Head of caudate nucleus (tissue), 42 donors: ENCODE measurements at regions not wholly inside any gene's neighbourhood (a gene's known extent, or its start where the extent isn't known, plus 50 kb on each side); places are given as distances from the start of the nearest gene placed in this dataset.

Experiments used
- DNase-seq, 42 donors: peaks; one replicate each; pipeline versions ENCODE4 v3.0.0 to v3.0.0-alpha.2; 2020 to 2021; ENCODE audit warnings: mixed read lengths in 7 of 42
- intact Hi-C: fragments of 100-400 bp; cut with DNase I; formaldehyde crosslinking; loops from one replicate; pipeline ENCODE4 v1.15.0; 2022

DNA sequence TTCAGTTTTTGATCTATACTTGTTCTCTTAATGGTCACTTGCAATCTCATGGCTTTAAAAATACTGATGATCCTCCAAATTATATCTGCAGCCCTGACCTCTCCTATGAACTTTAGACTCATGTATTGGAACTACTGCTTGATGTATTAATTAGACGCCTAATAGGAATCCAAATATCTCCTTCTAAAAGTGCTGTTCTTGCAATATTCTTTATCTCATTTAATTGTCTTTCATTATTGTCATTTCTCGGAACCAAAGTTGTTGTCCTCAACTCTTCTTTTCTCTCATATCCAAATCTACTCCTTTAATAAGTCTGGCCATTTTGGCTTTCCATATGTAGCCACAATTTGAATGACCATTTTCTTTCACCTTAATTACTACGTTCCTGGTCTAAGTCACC is 907.6 kb upstream of the SEL1L start:
- DNase-seq = no peak
- intact Hi-C loops = no loop called here

GRCh38 chr14:82445810-82446570 is 912.3 kb upstream of the SEL1L start:
- intact Hi-C loops = no loop called here
- peak in 3 of 42 donors; percentile 9 to 45 (median 14) for DNase-seq

GRCh38 chr14:82447586-82447985 is 913.9 kb upstream of the SEL1L start:
- DNase-seq = peak in 28 of 42 donors; percentile 2 to 72 (median 34)
- intact Hi-C loops = no loop called here

- intact Hi-C loops = no loop called here
- no peak for DNase-seq
Measured at GRCh38 chr14:82449926-82450468, 916.3 kb upstream of the SEL1L start.

GRCh38 chr14:82451675-82452074 is 918.0 kb upstream of the SEL1L start:
- intact Hi-C loops = no loop called here
- DNase-seq = no peak

- no peak for DNase-seq
- intact Hi-C loops = no loop called here
Measured at GRCh38 chr14:82482345-82482744, 948.7 kb upstream of the SEL1L start.

GRCh38 chr14:82488473-82488872 is 954.8 kb upstream of the SEL1L start:
- no peak for DNase-seq
- intact Hi-C loops = no loop called here

DNA sequence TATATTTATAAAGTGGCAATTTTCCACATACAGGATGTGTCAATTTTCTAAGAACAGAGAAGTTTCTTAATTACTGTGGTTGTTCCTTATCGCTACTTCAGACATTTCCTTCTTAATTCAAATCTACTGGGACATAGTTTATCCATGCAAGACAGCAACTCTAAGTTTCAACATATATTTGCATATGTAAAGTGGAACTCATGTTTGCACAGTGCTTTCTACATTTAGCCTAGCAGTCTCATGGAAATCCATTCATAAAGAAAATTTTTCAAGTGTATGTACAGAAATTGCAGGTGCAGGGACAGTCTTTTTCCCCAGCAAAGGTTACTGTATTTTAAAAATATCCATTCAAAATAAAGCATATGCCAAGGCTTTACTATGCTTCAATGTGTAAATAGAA is 956.7 kb upstream of the SEL1L start:
- intact Hi-C loops = no loop called here
- no peak for DNase-seq

DNA sequence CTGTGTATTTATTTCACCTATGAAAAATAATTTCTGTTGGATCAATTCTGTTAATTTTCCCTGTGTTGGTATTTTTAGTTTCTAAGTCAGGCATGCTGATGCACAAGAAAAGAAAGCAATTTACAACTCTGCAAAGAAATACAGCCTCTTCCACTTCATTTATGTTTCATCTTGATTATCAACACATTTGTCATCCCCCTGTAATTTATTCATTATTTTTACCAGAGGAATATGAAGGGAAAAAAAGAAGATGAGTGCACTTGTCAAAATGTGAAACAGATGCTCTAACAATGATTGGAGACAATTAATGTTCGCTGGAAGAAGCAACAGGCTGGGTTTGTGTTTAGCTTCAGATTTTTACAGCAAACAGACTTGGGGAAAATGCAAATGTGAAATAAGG is 958.5 kb upstream of the SEL1L start:
- no peak for DNase-seq
- intact Hi-C loops = no loop called here

DNA sequence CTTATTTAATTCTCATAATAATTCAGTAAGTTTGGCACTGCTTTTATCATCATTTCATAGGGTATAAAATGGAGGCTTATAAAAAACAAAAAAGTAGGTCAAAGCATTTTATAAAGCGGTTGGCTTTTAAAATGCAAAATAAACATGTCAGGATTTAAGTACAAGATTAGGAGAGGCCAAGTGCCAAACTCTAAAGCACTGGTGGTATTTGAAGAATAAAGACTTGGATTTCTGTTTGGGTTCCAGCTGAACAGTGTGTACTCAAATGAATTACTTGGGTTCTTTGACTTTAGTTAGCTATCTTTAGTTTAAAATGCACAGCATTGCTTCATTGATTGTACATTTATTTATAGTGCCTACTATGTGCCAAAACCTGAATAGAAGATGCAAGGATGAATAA is 966.6 kb upstream of the SEL1L start:
- intact Hi-C loops = no loop called here
- no peak for DNase-seq

DNA sequence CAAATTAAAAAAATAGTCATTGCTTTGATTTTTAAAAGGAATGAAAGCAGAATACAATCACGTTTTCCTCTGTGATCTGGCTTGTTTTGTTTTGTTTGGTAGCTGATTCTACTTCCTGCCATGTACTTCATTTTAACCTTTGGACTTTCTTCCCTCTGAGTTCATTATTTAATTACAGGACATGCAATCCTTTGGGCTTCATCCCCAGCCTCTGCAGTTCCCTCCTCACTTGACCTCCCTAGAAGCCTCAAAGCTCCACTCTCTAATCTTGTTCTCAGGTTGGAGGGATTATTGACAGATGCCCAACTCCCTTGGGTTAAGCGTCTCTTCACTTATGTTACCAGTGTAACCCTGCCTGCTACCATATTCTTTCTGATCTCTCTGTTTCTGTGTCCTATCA is 967.9 kb upstream of the SEL1L start:
- intact Hi-C loops = no loop called here
- no peak for DNase-seq

DNA sequence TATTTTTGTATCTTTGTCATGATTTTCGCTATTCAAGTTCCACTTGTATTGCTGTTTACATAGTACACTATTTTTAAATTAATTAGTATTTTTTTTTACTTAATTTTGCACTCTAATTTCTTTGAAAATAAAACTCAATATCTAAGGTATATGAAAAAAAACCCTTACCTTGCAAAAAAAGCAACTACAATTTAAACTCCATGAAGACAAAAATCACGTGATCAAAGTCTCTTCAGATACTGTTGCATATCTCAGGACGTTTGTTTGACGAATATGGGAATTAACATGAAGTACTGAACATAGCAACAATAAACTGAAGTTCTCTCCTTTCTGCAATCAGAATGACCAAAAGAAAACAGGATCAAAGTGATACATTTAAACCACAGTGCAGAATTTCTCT is 968.4 kb upstream of the SEL1L start:
- no peak for DNase-seq
- intact Hi-C loops = no loop called here

DNA sequence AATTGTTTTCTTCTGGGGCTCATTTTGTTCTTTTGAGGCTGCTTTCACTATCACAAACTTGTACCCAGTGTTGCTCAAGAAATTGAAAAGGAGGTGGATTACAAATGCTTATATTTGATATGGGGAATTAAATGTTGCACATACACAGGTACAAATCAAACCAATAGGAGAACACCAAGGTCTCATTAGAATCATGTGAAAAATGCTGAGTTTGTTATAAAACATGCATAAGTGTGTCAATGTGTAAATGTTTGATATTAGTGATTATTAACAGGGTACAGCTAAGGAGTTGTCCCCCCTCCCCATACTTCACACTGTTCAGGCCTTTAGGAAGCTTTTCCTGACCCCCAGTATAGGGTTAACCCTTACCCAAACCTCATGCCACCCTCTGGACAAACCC is 971.2 kb upstream of the SEL1L start:
- no peak for DNase-seq
- intact Hi-C loops = no loop called here

GRCh38 chr14:82510007-82510406 is 976.4 kb upstream of the SEL1L start:
- DNase-seq = no peak
- intact Hi-C loops = no loop called here

GRCh38 chr14:82511399-82511798 is 977.7 kb upstream of the SEL1L start:
- no peak for DNase-seq
- intact Hi-C loops = no loop called here

GRCh38 chr14:82520765-82521164 is 987.1 kb upstream of the SEL1L start:
- DNase-seq = no peak
- intact Hi-C loops = no loop called here

GRCh38 chr14:82521191-82521590 is 987.5 kb upstream of the SEL1L start:
- DNase-seq = no peak
- intact Hi-C loops = no loop called here

GRCh38 chr14:82528016-82528415 is 994.4 kb upstream of the SEL1L start:
- DNase-seq = no peak
- intact Hi-C loops = no loop called here

DNA sequence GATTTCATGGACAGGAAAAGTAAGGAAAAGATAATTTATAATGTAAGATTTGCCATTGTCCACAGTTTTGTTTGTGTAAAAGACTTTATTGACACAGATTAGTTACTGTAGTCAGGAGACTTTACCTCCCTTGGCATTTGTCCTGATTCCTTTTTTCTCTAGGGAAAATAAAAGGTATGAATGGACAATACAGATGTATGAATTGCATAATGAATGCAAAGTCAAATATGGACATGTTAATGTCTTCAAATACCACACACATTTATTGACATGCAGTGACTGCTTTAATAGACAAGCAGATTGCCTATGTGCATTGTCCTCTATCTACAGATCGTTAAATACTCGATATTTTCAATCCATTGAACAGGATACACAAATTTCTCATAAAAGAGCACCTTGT is 999.7 kb upstream of the SEL1L start:
- intact Hi-C loops = no loop called here
- no peak for DNase-seq

- intact Hi-C loops = no loop called here
- DNase-seq = no peak
Measured at GRCh38 chr14:82536566-82536965, 1002.9 kb upstream of the SEL1L start.

DNA sequence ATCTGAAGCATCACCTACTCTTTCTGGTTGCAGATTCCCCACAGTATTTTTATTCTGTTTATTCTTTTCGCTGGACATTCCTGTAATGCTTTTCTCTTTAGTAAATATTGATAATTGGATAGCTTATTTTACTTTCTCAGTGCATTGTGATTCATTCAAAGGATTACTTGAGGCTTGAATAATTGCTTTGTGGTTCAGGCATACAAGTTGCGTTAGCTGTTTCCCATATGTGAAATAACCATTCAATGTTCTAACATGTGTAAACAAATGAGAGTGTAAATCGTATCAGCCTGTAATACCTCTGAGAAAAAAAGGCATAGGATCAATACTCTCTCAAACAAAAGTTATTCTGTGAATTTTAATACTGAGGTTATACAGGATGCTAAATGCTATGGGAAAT is 1004.2 kb upstream of the SEL1L start:
- intact Hi-C loops = no loop called here
- no peak for DNase-seq
